ENCODE measurements at regions not wholly inside any gene's neighbourhood (a gene's known extent, or its start where the extent isn't known, plus 50 kb on each side); places are given as distances from the start of the nearest gene placed in this dataset.

DNA sequence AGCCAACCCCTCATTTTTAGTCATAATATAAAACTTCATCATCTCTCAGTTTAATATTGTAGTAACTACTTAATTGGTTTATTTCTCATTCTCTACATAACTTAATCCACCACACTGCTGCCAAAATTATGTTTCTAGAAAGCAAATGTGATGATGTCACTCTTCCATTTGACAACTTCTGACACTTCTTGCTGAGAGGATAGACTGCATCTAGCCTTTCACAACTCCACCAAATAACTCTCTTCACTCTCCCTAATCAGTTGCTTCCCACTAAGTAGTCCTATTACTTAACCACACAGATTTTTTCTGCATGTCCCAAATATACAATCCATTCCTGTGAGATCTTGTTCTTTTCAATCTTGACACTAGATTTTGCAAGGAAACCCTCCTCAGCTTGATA lies 951.3 kb downstream of the EPHA7 start:
- TF ChIP-seq, protein P1, sequence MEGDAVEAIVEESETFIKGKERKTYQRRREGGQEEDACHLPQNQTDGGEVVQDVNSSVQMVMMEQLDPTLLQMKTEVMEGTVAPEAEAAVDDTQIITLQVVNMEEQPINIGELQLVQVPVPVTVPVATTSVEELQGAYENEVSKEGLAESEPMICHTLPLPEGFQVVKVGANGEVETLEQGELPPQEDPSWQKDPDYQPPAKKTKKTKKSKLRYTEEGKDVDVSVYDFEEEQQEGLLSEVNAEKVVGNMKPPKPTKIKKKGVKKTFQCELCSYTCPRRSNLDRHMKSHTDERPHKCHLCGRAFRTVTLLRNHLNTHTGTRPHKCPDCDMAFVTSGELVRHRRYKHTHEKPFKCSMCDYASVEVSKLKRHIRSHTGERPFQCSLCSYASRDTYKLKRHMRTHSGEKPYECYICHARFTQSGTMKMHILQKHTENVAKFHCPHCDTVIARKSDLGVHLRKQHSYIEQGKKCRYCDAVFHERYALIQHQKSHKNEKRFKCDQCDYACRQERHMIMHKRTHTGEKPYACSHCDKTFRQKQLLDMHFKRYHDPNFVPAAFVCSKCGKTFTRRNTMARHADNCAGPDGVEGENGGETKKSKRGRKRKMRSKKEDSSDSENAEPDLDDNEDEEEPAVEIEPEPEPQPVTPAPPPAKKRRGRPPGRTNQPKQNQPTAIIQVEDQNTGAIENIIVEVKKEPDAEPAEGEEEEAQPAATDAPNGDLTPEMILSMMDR (IDR thresholded peaks at IDR 0.05), result no peak
- no peak for TF ChIP-seq POLR2A (IDR thresholded peaks at IDR 0.05)

All from thyroid gland (tissue), 4 donors.